Adrenal gland (tissue), 5 donors: ENCODE measurements at regions not wholly inside any gene's neighbourhood (a gene's known extent, or its start where the extent isn't known, plus 50 kb on each side); places are given as distances from the start of the nearest gene placed in this dataset.
"Not testable (repeated sequence)": the region's sequence is repeated elsewhere in the genome, so short reads cannot be mapped to it uniquely, and the experiment has no call there.

ENCODE experiments used
- CTCF ChIP-seq, 6 experiments: fragments of 450-650 bp in 4 of 6; fragments of 200-600 bp in 2 of 6; sonication (generic) in 1 of 6; IDR thresholded peaks; 1 replicate in 5 of 6; 2 replicates in 1 of 6; pipeline versions ENCODE4 v1.5.1 to v1.8.0; 2016 to 2021; ENCODE audit warnings: antibody characterized with exemption in 6 of 6, mild to moderate bottlenecking in 2 of 6, moderate library complexity in 1 of 6
- POLR2A ChIP-seq, 2 donors: fragments of 450-650 bp; IDR thresholded peaks; one replicate each; pipeline ENCODE4 v1.6.1; 2017; ENCODE audit warnings: antibody characterized with exemption in 2 of 2, mild to moderate bottlenecking in 2 of 2, moderate library complexity in 1 of 2
- donor health status: DM: no; HTN: no; CAD: no.

GRCh38 chr11:89614428-89614827 lies 95.7 kb upstream of the TRIM77 start:
- not testable (repeated sequence) for TF ChIP-seq CTCF, POLR2A (IDR thresholded peaks at IDR 0.05)
